Gastrocnemius medialis (tissue), 4 donors: ENCODE measurements at regions not wholly inside any gene's neighbourhood (a gene's known extent, or its start where the extent isn't known, plus 50 kb on each side); places are given as distances from the start of the nearest gene placed in this dataset.

Experiments used
- ATAC-seq, 2 donors: fragments of 150-250 bp; one replicate each; pipeline ENCODE4 v1.9.1; 2016
- DNase-seq, 2 donors: peaks; one replicate each; pipeline ENCODE4 v3.0.0-alpha.2; 2019
- H3K27ac ChIP-seq, 4 donors: fragments of 200-600 bp; sonication (generic); 1 replicate in 1 of 4; 2 replicates in 3 of 4; pipeline ENCODE4 v1.5.1; 2016 to 2018; ENCODE audit warnings: mild to moderate bottlenecking in 2 of 4, moderate library complexity in 1 of 4
- H3K27me3 ChIP-seq, 3 donors: fragments of 200-600 bp; sonication (generic) in 2 of 3; 1 replicate in 1 of 3; 2 replicates in 2 of 3; pipeline versions ENCODE4 v1.5.1 to v1.6.0; 2016 to 2019; ENCODE audit warnings: mild to moderate bottlenecking in 1 of 3, moderate library complexity in 1 of 3
- H3K36me3 ChIP-seq, 2 donors: fragments of 200-600 bp; sonication (generic) in 1 of 2; one replicate each; pipeline ENCODE4 v1.5.1; 2017 to 2018
- H3K4me1 ChIP-seq, 2 donors: fragments of 200-600 bp; sonication (generic) in 1 of 2; one replicate each; pipeline ENCODE4 v1.5.1; 2016 to 2017; ENCODE audit warnings: mild to moderate bottlenecking in 2 of 2
- H3K4me3 ChIP-seq, 4 donors: fragments of 200-600 bp; sonication (generic) in 3 of 4; 1 replicate in 1 of 4; 2 replicates in 3 of 4; pipeline ENCODE4 v1.5.1; 2016 to 2019; ENCODE audit warnings: mild to moderate bottlenecking in 2 of 4
- H3K9me3 ChIP-seq, 3 donors: fragments of 200-600 bp; sonication (generic) in 2 of 3; 1 replicate in 1 of 3; 2 replicates in 2 of 3; pipeline ENCODE4 v1.5.1; 2016 to 2019
- POLR2A ChIP-seq, 2 donors: fragments of 450-650 bp; IDR thresholded peaks; one replicate each; pipeline ENCODE4 v1.6.1; 2017; ENCODE audit warnings: antibody characterized with exemption in 2 of 2, mild to moderate bottlenecking in 2 of 2, moderate library complexity in 2 of 2
- in situ Hi-C, 4 donors: fragments of 200-750 bp; cut with MboI; loops; one replicate each; pipeline versions ENCODE4 v1.15.0 to v1.8.0; 2017; ENCODE audit warnings: low sequenced_read_pairs in 4 of 4
- intact Hi-C: fragments of 100-400 bp; cut with DNase I; formaldehyde crosslinking; loops from one replicate; pipeline ENCODE4 v1.15.1; 2023; ENCODE audit warnings: low total_unique reads
- TF ChIP-seq, protein P1 (sequence below), 5 experiments: fragments of 450-650 bp in 3 of 5; fragments of 200-600 bp in 2 of 5; sonication (generic) in 2 of 5; IDR thresholded peaks in 4 of 5; conservative IDR thresholded peaks in 1 of 5; 1 replicate in 4 of 5; 2 replicates in 1 of 5; pipeline ENCODE4 v1.5.1; 2016 to 2019; ENCODE audit warnings: antibody characterized with exemption in 5 of 5, mild to moderate bottlenecking in 3 of 5, moderate library complexity in 3 of 5

GRCh38 chr5:133716532-133717183 is 104.3 kb upstream of the FSTL4 start:
- Histone ChIP-seq H3K27ac (no peak overlapping the region), H3K36me3 (no peaks in the 10 kb centered on the region), H3K4me3 (no peak overlapping the region), H3K4me1 (no peaks in the 10 kb centered on the region), H3K9me3 (no peaks in the 10 kb centered on the region), H3K27me3 (no peaks in the 10 kb centered on the region)
- DNase-seq (no peak), ATAC-seq (no peak)
- TF ChIP-seq POLR2A (IDR thresholded peaks at IDR 0.05): no peak
- TF ChIP-seq, protein P1, sequence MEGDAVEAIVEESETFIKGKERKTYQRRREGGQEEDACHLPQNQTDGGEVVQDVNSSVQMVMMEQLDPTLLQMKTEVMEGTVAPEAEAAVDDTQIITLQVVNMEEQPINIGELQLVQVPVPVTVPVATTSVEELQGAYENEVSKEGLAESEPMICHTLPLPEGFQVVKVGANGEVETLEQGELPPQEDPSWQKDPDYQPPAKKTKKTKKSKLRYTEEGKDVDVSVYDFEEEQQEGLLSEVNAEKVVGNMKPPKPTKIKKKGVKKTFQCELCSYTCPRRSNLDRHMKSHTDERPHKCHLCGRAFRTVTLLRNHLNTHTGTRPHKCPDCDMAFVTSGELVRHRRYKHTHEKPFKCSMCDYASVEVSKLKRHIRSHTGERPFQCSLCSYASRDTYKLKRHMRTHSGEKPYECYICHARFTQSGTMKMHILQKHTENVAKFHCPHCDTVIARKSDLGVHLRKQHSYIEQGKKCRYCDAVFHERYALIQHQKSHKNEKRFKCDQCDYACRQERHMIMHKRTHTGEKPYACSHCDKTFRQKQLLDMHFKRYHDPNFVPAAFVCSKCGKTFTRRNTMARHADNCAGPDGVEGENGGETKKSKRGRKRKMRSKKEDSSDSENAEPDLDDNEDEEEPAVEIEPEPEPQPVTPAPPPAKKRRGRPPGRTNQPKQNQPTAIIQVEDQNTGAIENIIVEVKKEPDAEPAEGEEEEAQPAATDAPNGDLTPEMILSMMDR (IDR thresholded peaks at IDR 0.05 in 4 of 5, conservative IDR thresholded peaks at IDR 0.05 in 1 of 5): no peak
- in situ Hi-C loops: no loop called here
- intact Hi-C loops: no loop called here

DNA sequence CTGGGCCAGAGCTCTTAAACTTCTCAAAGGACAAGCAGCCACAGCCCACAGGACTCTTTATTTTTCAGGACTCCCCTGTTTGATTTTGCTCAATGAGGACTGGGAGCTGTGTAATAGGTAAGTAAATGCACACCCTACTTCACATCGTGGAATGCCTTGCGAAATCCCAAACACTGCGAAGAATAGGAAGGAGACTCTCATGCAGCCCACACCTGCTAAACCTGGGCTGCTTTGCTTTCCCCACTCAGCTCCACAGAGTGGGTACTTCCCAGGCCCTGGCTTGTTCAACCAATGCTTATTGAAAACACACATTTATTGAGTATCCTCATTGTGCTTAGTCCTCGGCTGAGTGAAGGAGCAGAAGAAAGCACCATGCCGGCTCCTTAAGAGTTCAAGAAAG is 103.3 kb upstream of the FSTL4 start:
- Histone ChIP-seq H3K27ac (no peak overlapping the region), H3K27me3 (no peaks in the 10 kb centered on the region), H3K4me3 (no peak overlapping the region), H3K4me1 (no peaks in the 10 kb centered on the region), H3K36me3 (no peaks in the 10 kb centered on the region), H3K9me3 (no peaks in the 10 kb centered on the region)
- ATAC-seq: no peak
- intact Hi-C loops (no loop called here), in situ Hi-C loops (no loop called here)
- TF ChIP-seq, protein P1 (IDR thresholded peaks at IDR 0.05 in 4 of 5, conservative IDR thresholded peaks at IDR 0.05 in 1 of 5): no peak
- no peak for TF ChIP-seq POLR2A (IDR thresholded peaks at IDR 0.05)
- DNase-seq: no peak

GRCh38 chr5:133715216-133715615 is 102.9 kb upstream of the FSTL4 start:
- Histone ChIP-seq H3K9me3 (no peaks in the 10 kb centered on the region), H3K4me1 (no peaks in the 10 kb centered on the region), H3K36me3 (no peaks in the 10 kb centered on the region), H3K27me3 (no peaks in the 10 kb centered on the region), H3K4me3 (no peak overlapping the region), H3K27ac (no peak overlapping the region)
- intact Hi-C loops: no loop called here
- TF ChIP-seq POLR2A (IDR thresholded peaks at IDR 0.05): no peak
- TF ChIP-seq, protein P1 (IDR thresholded peaks at IDR 0.05 in 4 of 5, conservative IDR thresholded peaks at IDR 0.05 in 1 of 5): no peak
- no peak for ATAC-seq
- DNase-seq: no peak
- in situ Hi-C loops: no loop called here

DNA sequence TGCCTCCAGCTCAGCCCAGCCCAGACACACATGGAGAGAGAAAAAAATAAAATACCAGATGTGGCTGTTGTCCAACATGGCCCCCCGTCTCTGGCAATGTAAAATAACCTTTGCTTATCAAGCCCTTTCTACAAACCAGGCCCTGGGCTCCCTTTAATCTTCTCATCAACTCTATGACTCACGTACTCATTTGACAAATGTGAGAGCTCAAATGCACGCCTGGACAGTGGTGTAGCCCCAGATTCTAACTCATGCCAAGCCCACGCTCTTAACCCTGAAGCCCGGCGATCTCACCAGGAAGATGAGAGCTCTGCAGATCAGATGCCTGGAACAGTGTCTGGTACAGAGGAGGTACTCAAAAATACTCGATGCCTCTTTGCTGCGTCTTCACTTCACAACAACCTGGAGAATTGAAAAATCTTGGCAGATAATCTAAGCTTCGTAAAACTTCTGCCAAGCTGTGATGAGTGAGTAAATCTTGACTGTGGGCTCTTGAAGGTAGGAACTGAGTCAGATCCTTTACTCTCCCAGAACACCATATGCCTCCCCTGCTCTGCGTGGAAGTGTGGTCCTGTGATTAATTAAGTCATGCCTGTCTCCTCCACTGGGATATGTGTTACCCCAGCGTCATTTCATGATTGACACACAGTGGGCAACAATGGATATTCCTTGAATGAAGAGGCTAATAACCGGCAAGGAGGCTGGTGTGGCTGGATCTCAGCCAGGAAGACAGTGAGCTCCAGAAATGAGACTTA is 102.0 kb upstream of the FSTL4 start:
- intact Hi-C loops (no loop called here), in situ Hi-C loops (no loop called here)
- no peak for TF ChIP-seq POLR2A (IDR thresholded peaks at IDR 0.05)
- TF ChIP-seq, protein P1 (IDR thresholded peaks at IDR 0.05 in 4 of 5, conservative IDR thresholded peaks at IDR 0.05 in 1 of 5): no peak
- Histone ChIP-seq H3K27me3 (no peaks in the 10 kb centered on the region), H3K9me3 (no peaks in the 10 kb centered on the region), H3K36me3 (no peaks in the 10 kb centered on the region), H3K4me1 (no peaks in the 10 kb centered on the region), H3K4me3 (no peak overlapping the region), H3K27ac (no peak overlapping the region)
- no peak for DNase-seq
- ATAC-seq: no peak
